ENCODE measurements at regions not wholly inside any gene's neighbourhood (a gene's known extent, or its start where the extent isn't known, plus 50 kb on each side); places are given as distances from the start of the nearest gene placed in this dataset.

- intact Hi-C loops (cut with DNase I; ENCODE audit: low total_unique reads) = no loop called here
- Histone ChIP-seq H3K27ac (no peak overlapping the region), H3K9me3 (no peaks in the 10 kb centered on the region), H3K4me3 (no peak overlapping the region), H3K4me1 (no peaks in the 10 kb centered on the region), H3K36me3 (ENCODE audit: low read depth, missing control alignments) (no peaks in the 10 kb centered on the region), H3K27me3 (no peaks in the 10 kb centered on the region)
- TF ChIP-seq POLR2A (IDR thresholded peaks at IDR 0.05) (no peak), CTCF (IDR thresholded peaks at IDR 0.05) (no peak)
- no peak for DNase-seq
Measured at GRCh38 chr11:80694385-80694784, 1253.6 kb upstream of the TENM4 start.

GRCh38 chr11:80687941-80688340, 1247.1 kb upstream of the TENM4 start:
- Histone ChIP-seq H3K4me3 (no peak overlapping the region), H3K36me3 (ENCODE audit: low read depth, missing control alignments) (no peaks in the 10 kb centered on the region), H3K9me3 (no peaks in the 10 kb centered on the region), H3K27ac (no peak overlapping the region), H3K4me1 (no peaks in the 10 kb centered on the region), H3K27me3 (no peaks in the 10 kb centered on the region)
- 87 to 88% methylated on average over 2 of the region's 2 CpGs for WGBS, 2 donors
- DNase-seq = no peak
- intact Hi-C loops (cut with DNase I; ENCODE audit: low total_unique reads) = no loop called here
- TF ChIP-seq POLR2A (IDR thresholded peaks at IDR 0.05) (no peak), CTCF (IDR thresholded peaks at IDR 0.05) (no peak)

GRCh38 chr11:80686889-80687288, 1246.1 kb upstream of the TENM4 start:
- no peak overlapping the region for H3K4me3 ChIP-seq
- H3K27me3 ChIP-seq = no peaks in the 10 kb centered on the region
- WGBS, 2 donors = 92 to 95% methylated on average over 4 of the region's 4 CpGs
- H3K9me3 ChIP-seq = no peaks in the 10 kb centered on the region
- no peak for TF ChIP-seq POLR2A (IDR thresholded peaks at IDR 0.05)
- TF ChIP-seq CTCF (IDR thresholded peaks at IDR 0.05) = no peak
- H3K36me3 ChIP-seq (ENCODE audit: low read depth, missing control alignments) = no peaks in the 10 kb centered on the region
- H3K4me1 ChIP-seq = no peaks in the 10 kb centered on the region
- no peak for DNase-seq
- intact Hi-C loops (cut with DNase I; ENCODE audit: low total_unique reads) = no loop called here
- no peak overlapping the region for H3K27ac ChIP-seq

- H3K4me3 ChIP-seq = no peak overlapping the region
- intact Hi-C loops (cut with DNase I; ENCODE audit: low total_unique reads) = no loop called here
- no peak overlapping the region for H3K27ac ChIP-seq
- no peaks in the 10 kb centered on the region for H3K27me3 ChIP-seq
- no peaks in the 10 kb centered on the region for H3K4me1 ChIP-seq
- no peaks in the 10 kb centered on the region for H3K9me3 ChIP-seq
- no peak for TF ChIP-seq POLR2A (IDR thresholded peaks at IDR 0.05)
- TF ChIP-seq CTCF (IDR thresholded peaks at IDR 0.05) = no peak
- no peaks in the 10 kb centered on the region for H3K36me3 ChIP-seq (ENCODE audit: low read depth, missing control alignments)
- no peak for DNase-seq
Measured at GRCh38 chr11:80673566-80673965, 1232.7 kb upstream of the TENM4 start.

- no peaks in the 10 kb centered on the region for H3K9me3 ChIP-seq
- no peaks in the 10 kb centered on the region for H3K4me1 ChIP-seq
- no peaks in the 10 kb centered on the region for H3K27me3 ChIP-seq
- TF ChIP-seq CTCF (IDR thresholded peaks at IDR 0.05) (no peak), POLR2A (IDR thresholded peaks at IDR 0.05) (no peak)
- no peak for DNase-seq
- H3K36me3 ChIP-seq (ENCODE audit: low read depth, missing control alignments) = no peaks in the 10 kb centered on the region
- intact Hi-C loops (cut with DNase I; ENCODE audit: low total_unique reads) = no loop called here
- 86 to 90% methylated on average over 3 of the region's 3 CpGs for WGBS, 2 donors
- no peak overlapping the region for H3K4me3 ChIP-seq
- no peak overlapping the region for H3K27ac ChIP-seq
Measured at GRCh38 chr11:80669620-80670019, 1228.8 kb upstream of the TENM4 start.
